ENCODE measurements at regions not wholly inside any gene's neighbourhood (a gene's known extent, or its start where the extent isn't known, plus 50 kb on each side); places are given as distances from the start of the nearest gene placed in this dataset.
"Not testable (repeated sequence)": the region's sequence is repeated elsewhere in the genome, so short reads cannot be mapped to it uniquely, and the experiment has no call there.

DNA sequence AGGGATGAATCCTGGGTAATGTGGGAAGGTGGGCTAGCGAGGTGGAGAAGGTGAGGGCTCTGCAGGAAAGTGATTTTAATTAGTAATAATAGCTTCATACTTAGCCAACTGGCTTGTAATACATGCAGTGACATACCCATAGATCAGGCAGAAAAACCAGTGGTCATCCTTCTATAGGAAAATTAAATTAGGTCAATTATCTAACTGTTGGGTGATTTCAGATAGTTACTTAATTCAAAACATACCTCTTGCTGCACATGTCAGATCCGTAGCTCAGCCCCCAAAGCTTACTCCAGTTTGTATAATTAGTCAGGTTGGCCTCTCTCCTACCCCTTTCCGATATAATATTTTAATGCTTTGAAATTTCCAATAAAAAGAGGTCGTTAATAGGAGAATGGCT, 137.0 kb downstream of the TMEM114 start:
- no peak for DNase-seq (ENCODE audit: low spot score)

DNA sequence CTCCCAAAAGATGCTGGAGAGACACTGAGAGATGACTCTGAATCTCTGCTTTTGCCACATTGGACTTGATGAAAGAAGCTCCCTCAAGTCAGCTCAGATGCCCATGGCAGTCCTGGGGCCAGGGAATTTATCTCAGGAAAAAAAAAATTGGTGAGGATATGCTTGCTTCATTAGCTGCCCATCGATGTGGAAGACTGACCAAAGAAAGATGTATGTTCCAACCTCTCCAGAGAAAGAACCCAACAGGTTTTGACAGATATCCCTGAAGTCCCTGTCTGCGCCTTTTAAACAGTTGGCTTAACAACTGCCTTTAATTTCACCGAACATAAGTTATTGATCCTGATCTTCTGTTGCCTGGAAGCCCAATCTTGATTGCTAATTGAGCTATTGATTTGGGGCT, 137.4 kb downstream of the TMEM114 start:
- no peak for DNase-seq (ENCODE audit: low spot score)

DNA sequence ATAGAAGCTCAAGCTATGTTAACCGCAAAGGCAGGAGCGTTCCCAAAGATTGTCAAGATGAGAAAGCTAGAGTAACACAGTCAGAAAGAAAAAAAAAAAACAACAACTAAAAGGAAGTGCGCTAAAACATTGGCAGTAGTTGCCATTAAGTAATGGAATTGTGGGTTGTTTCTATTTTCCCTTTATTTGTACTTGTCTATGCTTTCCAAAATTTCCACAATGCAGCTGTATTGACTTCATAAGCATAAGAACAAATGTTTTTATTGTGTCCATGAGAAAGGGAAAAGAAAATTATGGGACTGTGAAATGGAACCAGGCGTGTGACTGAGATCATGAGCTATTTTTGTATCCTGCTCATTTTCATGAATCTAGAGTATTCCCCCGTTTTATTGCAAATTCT, 153.4 kb downstream of the TMEM114 start:
- no peak for DNase-seq (ENCODE audit: low spot score)

DNA sequence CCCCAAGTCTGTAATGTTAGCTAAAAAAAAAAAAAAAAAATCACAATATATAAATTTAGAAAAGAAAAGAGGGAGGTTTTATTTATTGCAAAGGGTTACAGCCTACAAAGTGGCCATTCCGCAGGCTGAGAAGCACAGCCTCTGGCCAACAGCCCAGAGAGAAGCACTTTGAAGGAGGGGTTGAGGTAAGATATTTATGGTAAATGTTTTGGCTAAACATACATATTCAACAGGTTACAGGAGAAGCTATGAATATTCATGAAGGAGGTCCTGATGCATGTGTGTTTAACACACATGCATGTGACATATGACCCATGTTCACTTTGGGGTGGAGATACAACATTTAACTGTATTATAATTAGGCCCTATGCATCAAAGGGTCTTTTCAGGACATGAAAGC, 158.5 kb downstream of the TMEM114 start:
- DNase-seq (ENCODE audit: low spot score) = no peak

DNA sequence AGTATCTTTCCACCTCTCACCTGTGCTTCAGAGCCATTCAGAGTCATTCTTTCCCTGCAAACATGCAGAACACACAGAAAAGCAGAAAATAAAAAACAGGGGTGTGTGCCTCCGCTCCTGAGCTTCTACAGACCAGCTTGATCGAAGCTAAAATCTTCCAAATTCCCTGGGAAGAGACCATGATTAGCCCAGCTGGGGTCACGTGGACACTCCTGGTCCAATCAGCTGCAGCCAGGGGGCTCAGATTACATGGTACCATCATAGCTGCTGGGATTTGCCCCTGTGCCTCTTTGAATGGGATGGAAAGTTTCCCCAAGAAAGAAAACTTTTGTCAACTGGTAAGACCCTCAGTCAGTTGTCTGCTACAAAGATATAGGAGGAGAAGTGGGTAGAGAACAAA, 159.9 kb downstream of the TMEM114 start:
- no peak for DNase-seq (ENCODE audit: low spot score)

DNA sequence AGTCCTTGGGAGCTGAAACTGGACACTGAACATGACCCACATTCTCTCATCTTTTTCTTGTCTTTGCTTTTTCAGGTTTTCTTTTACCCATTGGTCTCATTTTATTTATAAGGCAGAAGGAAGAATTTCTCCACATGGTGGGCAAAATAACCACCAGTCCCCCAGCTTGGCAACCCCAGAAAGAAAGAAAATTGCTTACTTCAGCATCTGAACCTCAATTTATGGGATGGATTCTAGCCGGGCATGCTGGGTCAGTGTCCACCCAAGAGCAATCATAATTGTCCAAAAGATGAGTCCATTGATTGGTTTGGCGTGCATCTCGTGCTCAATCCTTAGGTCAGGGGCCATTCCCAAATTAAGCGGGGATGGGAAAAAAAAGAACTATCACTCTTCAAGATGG, 163.7 kb downstream of the TMEM114 start:
- DNase-seq (ENCODE audit: low spot score) = no peak

DNA sequence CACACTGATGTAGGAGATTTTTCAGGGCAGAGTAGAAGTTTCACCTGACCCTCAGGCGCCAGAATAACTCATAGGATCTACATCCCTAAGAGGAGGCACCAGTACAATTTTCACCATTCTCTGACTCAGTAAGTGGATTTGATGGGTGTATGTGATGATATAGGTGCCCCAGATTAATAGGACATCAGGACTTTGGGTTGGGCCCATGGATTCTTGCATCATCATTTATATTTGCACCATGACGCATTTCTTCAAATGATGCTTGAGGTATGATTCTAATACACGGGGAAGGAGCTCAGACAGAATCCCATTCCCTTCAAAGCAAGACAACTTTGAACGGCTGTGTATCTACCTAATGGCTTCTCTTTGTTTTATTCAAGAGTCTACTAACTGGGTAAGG, 173.2 kb downstream of the TMEM114 start:
- DNase-seq (ENCODE audit: low spot score) = no peak

DNA sequence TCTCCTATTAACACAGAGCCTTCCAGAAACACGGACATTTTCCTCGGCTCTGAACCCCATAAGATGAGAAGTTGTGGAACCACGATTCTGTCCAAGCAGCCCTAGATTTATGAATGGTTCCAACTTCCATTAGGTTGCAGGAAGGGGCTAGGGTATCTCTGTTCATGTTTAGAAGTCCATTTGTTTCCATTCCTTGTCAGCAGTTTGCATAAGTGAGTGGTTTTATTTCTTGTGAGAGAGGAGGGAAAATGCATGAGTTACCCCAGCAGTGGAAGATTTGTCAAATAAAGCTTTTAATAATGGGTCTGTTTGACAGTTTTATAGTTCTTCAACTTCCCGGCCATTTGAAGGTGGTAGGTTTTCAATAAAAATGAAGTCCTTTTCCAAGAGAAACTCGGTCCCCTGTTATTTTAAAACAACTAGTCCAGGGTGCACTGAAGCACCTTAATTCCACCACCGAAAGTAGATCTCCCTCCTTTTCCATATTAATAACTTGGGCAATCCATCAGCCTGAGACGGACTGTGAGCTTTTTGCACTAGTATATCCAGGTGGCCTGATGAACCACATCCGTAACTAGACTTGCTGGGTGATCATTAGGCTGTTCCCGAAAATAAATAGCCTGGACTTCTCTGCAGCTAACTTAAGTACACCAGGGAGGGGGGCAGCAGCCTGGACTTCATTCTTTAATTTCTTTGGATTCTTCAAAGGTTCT, 181.3 kb downstream of the TMEM114 start:
- no peak for DNase-seq (ENCODE audit: low spot score)

DNA sequence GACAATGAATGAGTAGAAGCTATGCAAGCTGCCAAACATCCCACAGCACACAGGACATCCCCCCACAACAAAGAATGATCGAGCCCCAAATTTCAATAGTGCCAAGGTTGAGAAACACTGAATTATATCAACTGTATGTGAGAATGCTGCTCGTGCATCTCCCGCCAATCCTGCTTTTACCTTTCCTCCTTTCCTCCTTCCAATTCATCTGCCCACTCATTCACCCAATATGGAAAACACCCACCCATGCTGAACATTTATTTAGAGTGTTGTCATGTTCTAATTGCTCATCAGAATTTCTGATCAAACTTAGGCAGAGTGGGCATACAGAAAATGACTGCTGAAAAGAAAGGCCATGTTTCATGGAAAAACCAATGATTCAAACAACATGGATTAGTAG, 183.0 kb downstream of the TMEM114 start:
- no peak for DNase-seq (ENCODE audit: low spot score)

DNA sequence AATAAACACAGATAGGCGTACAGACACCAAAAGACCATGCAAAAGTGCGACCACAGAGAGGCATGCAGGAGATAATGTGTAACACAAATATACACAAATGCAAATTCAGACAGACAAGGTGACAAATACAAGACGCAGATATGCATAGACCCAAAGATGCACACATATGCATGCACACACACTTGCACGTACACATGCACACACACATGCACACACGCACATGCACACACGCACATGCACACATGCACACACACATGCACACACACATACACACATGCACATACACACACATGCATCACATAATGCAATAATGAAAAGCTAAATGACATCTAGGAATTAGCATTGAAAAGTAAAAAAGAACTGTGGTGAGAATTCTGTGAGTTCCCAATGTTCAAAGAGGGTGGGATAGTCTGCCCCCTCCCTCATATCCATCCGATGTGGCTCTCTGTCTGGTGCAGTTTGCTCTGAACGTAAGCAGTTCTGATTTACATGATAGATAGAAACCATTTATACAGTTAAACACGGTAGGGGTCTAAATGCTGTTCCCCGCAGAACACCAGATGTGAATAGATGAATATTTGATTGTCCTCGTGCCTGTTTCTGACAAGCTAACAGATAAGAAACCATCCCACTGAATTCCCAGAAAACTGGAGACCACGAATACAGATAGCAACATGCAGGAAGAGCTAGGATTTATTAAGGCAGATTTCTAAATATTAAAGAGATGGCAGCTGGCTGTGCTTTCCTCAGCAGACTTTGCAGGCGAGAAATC, 186.1 kb downstream of the TMEM114 start:
- no peak for DNase-seq (ENCODE audit: low spot score)

DNA sequence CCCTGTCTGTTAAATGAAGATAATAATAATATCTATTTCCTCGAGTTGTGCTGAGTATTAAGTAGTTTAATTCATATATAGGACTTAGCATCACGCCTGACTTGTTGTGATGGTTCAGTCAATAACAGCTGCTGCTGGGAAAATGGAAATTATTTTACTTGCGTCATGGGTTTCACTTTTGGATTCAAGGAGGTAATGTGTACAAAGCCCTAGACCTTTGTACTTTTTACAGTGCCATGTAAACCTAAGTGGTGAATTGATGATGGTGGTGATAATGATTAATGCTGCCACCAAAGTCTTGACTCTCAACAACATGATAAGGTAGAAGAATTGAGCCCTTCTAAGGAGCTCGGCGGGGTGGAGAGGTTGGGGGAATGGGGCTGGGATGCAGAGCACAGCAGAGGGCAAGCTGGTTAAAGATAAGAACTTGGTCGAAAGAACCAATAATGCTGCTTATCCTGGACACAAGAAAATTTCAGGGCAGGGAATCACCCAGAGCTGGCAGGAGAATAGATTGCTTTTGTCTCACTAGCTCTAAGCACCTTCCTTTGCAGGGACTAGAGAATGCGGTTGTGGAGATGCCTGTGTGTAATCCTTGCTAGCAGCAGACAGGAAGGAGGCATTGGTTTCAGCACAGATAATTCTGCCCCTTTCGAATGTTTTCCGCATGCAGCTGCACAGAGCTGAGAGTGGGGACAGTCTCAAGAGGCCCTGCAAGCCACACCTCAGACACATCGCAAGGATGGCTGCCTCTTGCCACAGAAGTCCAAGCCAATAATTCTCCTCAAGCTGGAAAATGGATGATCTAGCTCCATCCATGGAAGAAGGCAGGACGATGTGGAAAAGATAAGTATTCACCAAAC, 187.1 kb downstream of the TMEM114 start:
- no peak for DNase-seq (ENCODE audit: low spot score)

DNA sequence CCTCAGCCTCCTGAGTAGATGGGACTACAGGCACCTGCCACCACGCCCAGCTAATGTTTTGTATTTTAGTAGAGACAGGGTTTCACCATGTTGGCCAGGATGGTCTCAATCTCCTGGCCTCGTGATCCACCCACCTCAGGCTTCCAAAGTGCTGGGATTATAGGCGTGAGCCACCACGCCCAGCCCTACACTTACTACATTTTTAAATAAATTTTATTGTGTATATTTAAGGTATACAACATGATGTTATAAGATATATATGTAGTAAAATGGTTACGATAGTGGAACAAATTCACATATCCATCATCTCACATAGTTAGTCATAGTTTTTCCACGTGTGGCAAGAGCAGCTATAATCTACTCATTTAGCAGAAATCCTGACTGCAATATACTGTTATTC, 189.6 kb downstream of the TMEM114 start:
- not testable (repeated sequence) for DNase-seq (ENCODE audit: low spot score)

DNA sequence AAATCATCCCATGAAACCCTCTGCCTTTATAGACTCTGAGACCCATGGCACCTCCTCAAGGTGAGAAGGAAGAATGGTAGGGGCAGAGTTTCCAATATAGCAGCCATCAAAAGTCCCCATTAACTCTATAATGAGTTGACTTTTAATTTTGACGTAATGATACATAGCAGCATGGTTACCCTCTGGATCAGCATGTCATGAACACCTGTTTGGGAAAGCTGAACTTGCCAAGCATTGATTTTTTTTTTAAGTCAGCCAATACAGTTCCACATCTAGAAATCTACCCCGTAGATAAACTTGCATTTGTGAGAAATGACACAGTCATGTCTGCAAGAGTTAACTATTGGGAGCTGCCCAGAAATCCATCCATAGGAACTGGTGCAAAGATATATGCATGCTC, 191.8 kb downstream of the TMEM114 start:
- no peak for DNase-seq (ENCODE audit: low spot score)

DNA sequence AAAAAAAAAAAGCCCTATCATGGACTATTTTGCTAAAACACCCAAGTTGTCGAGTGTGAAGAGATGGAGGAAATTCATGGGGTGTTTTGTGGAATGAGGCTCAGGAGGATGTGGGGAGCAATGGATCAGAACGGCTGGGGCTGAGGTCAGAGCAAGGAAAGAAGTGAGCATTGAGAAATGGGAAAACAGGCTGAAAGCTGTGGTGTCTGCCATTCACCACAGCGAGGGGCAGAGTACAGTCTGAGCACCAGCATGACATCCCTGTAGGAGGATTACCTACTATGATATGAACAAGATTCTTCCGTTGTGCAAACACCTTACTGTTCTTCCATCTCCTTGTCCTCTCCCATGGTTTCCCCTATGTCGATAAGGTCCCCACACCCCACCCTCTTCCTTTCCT, 193.1 kb downstream of the TMEM114 start:
- DNase-seq (ENCODE audit: low spot score) = no peak

DNA sequence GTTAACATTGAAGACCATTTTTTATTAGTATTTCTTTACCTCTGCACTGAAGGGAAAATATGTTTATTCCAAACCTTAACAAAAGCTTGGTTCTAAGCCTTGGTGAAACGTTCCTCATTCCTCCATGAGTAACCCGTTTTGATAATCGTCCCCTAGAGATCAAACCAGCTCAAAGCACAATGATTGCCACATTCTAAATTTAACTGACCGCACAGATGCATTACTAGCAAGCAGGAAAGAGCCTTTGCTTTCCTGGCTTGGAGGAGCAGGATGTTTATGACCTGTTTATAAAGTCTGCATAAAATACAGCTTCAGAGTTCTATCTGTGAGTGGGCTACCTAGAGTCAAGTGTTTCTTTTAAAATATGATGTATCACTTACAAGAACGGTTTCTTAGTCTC, 193.8 kb downstream of the TMEM114 start:
- DNase-seq (ENCODE audit: low spot score) = no peak

DNA sequence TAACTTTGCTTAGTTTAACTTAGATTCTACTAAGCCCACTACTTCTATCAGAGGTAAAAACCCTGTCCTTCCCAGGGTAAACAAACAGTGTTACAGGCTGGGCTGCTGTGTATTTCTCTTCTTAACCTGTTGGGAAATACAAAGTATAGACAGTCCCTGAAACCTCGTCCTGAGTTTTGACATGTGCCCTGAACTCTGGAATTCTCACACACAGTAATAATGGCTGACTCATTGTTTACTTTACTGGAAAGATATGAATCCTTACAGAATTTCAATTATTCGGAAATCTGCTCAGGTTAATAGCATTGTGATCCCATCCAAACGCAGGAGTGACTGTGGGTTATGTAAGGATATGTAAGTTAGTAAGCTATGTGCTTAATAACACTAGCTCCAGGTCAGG, 199.1 kb downstream of the TMEM114 start:
- no peak for DNase-seq (ENCODE audit: low spot score)

DNA sequence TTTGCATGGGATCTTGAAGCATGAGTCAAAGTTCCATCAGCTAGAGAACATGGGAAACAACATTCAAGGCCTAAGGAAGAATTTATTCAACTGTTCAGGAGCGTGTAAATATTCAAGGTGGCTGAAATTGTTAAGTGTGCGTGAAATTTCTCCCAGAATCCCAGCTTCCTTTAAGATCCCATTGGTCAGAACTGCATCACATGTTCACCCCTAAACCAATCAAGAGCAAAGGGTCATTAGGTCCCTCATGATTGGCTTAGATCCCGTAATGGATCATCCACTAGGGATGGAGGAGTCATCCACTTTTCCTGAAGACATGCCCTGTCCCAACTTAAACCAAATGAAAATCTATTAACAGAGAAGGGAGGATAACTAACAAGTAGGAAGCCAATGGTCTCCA, 201.6 kb downstream of the TMEM114 start:
- DNase-seq (ENCODE audit: low spot score) = no peak

DNA sequence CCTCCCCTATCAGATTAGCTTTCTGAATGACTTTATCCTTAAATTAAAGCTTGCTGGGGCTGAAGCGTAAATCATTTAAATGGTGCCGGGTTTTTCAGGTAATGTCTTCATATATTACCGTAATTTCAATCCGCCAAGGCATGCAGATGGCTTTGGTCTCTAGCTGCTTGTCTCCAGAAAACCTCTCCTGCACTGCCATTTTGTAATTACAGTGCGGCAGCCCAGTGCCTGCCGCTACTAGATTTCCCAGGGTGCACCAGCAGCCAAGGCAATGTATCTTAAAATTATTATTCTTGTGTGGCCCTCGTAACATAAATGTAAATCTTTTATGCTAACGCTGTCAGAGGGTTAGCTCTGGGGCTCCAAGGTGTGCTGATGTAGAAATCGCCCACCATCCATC, 208.5 kb downstream of the TMEM114 start:
- DNase-seq (ENCODE audit: low spot score) = no peak

DNA sequence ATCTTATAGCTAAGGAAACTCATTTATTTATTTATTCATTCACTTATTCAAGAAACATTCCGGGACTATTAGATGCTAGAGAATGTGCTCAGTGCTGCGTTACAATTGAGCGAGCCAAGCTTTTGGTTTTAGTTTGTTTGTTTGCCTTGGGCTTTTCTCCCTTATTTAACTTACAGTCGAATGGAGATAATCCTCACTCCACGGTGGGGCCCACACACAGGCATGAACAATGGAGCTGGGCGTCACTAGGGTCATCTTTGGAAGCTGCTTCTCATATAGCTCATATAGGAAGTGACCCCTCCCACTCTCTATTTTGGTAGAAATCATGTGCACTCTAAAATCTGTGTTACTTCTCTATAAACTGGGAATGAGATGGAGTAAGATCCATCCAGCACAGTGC, 210.0 kb downstream of the TMEM114 start:
- DNase-seq (ENCODE audit: low spot score) = no peak

DNA sequence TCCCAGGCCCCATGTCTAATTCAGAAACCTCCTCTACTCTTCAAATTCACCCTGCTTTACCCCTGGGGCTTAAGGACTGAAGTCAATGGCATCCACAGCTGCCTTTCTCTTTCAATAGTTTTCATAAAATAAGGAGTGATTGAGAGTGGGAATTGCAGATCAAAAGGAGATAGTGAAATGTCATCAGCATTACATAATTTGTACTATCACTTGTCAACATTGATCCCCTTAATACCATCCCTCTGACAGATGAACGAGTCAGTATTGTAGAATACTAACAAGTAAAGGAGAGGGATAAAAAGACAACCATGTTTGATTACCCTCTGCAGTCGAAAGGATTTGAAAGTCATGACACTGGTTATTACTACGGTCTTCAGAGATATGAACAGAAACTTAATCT, 212.4 kb downstream of the TMEM114 start:
- DNase-seq (ENCODE audit: low spot score) = no peak

DNA sequence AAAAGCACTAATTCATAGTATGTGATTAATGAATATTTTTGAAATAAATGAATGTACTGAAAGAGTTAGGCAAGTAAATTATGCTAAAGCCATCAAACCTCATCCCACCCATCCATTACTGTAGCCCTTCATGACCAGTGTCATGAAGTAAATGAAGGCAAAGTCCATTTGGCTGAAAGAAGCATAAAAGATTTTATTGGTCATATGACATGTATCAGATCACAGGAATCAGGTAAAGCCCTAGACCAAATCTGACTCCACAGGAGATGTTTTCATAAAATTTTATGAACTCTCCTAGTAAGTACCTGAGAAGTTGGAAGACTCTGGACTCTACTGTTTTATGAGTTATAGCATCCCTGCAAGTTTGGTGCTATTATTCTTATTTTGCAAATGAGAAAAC, 213.5 kb downstream of the TMEM114 start:
- no peak for DNase-seq (ENCODE audit: low spot score)

DNA sequence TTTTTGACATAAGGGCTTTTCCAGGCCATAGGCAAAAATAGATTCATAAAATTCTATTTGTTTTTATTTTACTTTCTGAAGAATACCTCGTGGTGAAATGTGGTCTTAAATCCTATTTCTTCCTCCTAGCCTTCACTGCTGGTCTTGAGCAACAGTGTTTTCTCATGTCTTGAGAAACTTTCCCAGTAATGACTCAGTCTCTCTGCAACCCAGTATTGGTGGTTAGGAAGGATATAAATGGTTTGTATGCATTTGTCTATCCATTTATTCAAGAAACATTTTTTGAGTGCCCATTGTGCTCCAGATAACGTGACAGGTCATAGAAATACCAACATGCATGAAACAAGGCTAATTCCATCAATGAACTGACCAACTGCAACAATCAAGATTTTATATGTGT, 213.9 kb downstream of the TMEM114 start:
- DNase-seq (ENCODE audit: low spot score) = no peak

DNA sequence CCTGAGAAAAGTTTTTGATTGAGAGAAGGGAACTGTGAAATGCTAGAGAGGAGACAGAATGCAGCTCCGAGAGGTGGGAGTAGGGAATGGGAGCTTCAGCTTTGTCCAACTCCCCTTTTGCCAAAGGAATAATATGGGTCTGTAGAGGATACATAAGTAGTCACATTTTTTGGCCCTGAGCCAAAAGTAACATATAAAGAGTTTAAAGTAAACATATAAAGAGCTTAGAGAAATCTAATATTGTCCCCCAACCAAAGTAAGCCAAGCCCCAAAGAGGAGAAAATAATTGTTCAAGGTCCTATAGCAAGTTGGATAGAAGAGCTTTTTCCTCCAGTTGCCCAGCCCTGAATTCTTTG, 215.1 kb downstream of the TMEM114 start:
- DNase-seq (ENCODE audit: low spot score) = no peak
